Right kidney (tissue), 1 donor: ENCODE measurements at regions not wholly inside any gene's neighbourhood (a gene's known extent, or its start where the extent isn't known, plus 50 kb on each side); places are given as distances from the start of the nearest gene placed in this dataset.

Experiments
- DNase-seq: peaks from one replicate; pipeline ENCODE4 v3.0.0-alpha.2; 2016

DNA sequence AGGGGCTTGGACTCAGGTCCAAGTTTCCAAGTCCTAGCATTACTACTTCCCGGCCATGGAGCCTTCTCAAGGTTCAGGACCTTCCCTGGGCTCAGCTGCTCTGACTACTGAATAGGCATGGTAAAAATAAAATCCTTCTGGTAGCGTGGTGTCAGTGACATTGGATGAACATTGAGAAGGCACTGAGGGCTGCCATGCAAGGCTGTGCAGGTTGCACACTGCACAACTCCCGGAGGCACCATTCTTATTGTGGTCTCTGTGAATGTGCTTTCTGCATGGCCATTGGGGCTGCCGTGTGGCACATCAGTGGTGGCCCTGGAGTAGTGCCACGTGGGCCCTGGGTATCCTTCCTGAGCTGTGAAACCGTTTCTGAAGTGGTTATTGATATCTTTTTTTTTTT lies 250.2 kb upstream of the CIBAR2 start:
- no peak for DNase-seq

DNA sequence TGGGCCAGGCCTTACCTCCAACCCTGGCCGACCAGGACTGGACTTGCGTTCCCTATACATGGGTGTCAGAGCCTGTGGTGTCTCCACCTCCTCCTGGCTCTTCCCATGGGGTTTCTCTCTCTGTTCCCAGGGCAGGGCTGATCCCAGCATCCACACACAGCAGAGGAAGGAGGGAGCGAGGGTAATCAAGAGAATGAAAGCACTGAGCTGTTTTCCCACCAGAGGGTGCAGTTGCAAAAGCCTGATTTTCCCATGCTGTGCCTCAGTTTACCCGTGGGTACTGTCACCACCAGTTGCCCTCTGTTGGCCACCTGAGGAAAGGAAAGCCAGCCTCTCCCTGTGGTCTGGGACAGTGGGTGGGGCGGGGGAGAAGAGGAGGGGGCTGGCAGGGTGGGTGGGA lies 249.7 kb upstream of the GSE1 start:
- no peak for DNase-seq

DNA sequence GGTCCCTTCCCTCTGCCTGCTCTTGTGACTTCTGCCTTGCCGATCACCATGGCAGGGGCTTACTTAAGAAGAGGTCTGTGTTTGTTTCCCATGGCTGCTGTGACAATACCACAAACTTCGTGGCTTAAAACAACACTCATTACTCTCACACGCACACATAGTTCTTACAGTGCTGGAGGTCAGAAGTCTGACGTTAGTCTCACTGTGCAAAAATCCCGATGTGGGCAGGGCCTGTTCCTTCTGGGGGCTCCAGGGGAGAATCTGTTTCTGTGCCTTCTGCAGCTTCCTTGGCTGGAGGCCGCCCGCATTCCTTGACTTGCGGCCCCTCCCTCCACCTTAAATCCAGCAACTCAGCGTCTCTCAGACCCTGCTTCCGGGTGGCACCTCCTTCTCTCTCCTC lies 249.2 kb upstream of the GSE1 start:
- no peak for DNase-seq

DNA sequence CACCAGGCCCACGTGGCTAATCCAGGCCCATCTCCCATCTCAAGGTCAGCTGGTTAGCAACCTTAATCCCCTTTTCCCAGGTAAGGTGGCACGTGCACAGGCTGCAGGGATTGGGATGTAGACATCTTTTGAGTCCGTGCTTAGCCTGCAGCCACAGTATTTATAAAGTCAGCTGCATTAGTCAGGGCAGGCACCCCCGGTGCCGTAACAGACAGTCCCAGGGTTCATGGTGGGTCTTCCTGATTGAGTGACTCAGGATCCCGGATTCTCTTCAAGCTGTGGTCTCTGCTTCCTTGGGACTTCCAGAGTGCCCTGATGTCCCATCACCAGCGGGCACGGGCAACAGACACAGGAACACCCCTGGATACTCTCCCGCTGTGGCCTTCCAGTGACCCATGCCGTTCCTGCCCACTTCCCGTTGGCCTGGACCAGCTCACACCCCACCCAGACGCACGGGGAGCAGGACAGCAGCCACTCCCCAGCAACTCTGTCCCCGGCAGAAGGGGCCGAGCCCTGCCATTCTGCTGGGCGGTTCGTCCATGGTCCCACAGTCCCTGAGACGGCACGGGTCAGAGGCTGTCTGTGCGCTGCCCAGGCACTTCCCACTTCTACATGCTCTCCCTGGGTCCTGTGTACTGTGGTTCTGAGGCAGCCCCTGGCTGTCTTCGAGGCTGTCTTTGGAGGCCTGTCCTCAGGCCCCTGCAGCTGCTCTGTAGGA lies 248.6 kb upstream of the GSE1 start:
- DNase-seq: no peak

DNA sequence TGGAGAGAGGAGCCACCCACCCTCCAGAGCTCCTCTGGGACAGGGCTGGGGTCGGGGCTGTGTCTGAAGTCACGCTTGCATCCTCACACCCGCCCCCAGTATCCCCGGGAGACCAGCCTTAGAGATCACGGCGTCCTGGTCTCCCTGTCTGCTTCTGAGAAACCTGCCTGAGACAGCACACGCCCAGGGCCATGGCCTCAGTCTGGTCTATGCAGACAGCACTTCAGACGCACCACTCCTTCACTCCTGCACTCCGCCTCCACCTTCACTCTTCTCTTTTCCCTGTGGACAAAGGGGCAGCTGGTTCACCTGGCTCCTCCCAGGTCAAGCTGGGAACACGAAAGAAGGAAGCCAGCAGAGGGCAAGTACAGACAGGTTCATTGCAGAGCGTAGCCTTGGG lies 248.0 kb upstream of the GSE1 start:
- DNase-seq: no peak

DNA sequence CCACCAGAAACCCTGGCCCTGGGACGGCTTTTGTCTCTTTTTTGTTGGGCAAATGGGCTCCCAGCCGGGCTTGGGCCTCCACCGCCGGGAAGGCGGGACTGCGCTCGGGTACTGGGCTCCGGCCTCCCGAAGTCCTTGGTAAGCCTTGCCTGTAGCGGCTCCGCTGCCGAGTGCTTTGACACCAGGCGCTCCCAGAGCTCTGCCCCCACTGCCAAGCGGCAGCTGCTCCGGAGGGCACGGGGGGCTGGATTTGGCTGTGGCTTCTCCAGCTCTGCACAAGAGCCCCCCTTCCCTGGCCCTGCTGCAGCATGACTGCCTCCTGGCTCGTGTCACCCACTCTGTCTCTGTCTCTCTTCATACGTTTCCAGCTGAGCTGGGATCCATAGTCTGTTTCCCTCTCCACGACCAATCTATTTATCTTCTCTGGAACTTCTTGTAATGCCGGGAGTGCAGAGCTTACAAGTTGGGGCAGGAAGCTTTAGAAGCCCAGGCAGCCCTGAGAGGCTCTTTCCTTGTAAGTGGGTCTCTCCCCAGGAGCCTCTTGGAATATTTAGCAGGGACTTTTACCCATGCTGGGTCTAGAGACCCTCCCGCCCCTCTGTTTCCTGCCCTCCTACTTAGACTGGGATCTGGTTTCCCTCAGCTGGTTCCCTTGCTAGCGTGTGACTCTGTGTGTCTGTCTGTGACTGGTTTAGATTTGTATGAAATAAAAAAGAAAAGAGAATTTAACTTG lies 246.9 kb upstream of the GSE1 start:
- peak; percentile 52 for DNase-seq

DNA sequence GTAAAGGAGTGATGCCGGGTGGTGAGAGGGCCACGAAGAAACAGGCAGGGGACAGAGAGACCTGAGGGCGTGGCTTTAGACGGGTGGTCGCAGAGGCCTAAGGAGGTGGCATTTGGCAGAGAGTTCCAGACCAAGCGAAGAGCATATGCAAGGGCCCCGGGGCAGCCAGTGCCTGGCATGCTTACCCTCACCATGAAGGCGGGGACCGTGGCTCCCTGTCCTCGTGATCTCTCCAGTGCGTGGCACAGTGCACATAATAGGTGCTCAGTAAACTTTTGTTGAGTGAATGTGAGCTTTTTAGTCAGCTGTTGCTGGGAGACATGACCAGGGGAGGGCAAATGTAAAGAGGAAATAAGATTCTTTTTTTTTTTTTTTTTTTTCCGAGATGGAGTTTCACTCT lies 245.6 kb upstream of the GSE1 start:
- DNase-seq: no peak

DNA sequence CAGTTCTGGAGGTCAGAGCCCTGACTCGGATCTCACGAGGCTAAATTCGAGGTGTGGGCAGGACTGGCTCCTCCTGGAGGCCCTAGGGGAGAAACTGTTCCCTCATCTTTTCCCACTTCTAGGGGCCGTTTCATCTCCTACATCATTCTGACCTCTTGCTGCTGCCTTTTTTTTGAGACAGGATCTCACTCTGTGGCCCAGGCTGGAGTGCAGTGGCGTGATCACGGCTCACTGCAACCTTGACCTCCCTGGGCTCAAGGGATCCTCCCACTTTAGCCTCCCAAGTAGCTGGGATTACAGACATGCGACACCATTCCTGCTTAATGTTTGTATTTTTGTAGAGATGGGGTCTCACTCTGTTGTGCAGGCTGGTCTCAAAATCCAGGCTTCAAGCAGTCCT lies 244.1 kb upstream of the GSE1 start:
- DNase-seq: no peak

DNA sequence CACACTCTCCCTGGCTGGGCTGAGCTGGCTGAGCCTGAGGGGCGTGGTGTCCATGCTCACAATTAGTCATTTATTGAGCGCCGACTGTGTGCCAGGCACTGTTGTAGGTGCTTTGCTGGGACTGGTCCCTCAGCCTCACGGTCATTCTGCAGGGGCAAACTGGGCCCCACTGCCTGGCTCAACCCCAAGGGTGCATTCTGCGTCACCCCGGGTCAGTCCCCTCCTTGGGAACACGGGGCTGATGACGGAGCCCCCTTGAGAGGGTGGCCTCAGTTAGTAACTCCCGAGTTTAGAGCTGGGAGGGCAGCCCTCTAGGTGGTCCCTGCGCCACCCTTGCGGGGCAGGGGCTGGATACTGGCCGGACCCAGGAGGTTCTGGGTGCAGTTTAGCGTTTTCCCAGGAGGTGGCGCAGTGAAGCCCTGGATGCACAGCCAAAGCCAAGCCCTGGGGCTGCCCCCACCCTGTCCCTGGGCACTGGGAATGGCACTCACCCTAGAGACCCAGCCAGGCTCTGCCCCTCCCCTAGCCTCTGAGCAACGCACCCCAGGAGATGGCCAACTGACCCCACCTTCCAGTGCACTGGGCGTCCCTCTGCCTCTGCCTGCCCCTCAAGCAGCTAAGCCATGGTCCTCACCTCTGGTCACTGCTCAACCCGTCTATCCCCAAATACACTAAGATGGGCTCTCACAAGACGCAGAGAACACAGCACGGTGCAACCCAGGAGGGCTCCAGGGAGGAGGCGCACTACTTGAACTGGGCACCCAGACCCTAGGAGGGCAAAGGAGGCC lies 243.2 kb upstream of the GSE1 start:
- no peak for DNase-seq

DNA sequence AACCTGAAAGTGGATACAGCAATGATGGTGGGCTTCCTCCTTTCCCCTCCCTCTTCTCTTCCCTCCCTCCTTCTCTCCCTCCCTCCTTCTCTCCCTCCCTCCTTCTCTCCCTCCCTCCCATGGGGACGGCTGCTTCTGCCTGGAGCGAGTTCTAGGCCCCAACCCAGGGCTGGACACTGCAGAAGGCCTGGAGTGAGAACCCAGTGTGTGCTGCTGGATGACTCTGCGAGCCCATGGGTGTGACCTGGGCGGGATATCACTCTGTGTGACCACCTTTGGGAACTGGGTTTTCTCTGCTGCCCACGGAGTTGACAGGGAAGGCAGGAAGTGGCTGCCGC lies 242.6 kb upstream of the GSE1 start:
- no peak for DNase-seq

DNA sequence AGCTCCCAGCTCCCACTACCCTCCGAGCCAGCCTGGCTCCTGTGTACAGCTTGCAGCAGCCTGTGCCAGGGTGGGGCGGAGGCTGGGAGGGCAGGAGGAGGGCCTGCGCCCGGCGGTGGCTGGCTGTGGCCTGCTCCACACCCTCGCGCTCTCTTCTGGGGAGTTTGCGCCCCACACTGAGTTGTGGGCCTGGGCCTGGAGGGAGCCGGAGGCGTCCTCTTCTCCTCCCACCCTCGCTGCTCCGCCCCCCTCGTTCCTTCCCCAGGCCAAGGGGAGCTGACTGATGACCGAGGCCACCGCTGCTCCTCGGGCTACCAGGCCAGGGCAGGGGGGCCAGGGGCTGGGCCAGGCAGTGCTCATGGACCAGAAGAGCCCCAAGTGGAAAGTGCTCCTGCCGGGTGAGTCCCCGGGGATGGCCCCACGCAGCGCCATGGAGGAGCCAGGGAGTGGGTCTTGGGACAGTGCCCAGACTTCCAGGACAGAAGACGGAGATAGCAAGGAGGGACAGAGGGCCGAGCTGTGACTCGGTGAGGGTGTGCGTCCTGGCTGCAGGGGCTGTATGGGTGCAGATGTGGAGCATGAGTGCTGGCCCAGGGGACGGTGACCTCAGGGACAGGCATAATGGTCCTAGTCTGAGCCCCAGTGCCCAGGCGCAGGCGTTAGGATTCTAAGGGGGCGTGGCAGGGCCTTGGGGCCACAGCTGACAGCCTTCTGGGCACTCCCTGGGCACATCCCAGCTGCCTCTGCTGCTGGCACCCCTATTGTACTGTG lies 242.1 kb upstream of the GSE1 start:
- no peak for DNase-seq

DNA sequence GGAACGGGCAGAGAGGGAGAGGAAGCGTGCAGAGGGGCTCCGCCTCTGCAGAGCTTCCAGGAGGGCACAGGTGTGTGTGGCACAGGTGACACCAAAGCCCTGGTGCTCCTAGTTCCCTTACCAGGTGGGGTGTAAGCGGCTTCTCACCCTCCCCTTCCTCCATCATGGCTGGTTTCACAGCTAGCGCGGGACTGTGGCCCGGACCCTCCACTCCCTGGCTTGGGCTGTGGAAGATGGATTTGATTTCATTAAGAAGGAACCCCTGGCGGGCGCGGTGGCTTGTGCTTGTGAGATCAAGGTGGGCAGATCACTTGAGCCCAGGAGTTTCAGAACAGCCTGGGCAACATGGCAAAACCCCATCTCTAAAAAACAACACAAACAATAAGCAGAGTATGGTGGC lies 241.2 kb upstream of the GSE1 start:
- DNase-seq: no peak

DNA sequence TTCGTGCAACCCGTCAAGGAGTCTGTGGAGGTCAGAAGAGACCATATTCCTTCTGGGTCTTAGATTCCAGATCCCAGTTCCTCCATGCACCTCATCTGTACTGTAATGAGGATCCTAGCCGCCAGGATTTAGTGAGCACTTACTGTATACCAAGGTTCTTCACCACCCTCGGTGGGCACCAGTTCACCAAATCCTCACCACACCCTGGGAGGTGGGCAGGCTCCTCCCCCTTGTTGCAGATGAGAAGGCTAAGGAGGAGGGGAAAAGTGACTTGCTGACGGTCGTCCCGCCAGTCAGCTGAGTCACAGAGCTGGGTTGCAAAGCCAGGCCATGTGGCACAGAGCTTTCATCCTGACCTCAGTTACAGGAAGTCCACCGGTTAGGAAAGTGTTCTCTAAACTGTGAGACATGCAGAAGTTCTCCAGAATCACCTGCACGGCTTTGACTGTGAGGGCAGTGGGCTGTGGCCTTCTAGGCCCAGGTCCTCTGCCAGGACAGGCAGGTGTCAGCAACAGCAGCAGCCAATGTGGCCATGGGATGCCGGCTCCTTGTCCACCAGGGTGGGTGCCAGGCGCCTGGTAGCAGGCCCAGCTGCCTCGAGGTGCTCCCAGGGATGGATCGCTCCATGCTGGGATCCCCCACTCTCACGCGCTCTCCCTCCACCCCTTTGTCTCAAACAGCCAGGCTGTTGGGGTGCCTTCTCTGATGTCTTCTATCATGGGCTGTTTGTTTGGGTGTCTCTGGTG lies 240.3 kb upstream of the GSE1 start:
- DNase-seq: no peak

DNA sequence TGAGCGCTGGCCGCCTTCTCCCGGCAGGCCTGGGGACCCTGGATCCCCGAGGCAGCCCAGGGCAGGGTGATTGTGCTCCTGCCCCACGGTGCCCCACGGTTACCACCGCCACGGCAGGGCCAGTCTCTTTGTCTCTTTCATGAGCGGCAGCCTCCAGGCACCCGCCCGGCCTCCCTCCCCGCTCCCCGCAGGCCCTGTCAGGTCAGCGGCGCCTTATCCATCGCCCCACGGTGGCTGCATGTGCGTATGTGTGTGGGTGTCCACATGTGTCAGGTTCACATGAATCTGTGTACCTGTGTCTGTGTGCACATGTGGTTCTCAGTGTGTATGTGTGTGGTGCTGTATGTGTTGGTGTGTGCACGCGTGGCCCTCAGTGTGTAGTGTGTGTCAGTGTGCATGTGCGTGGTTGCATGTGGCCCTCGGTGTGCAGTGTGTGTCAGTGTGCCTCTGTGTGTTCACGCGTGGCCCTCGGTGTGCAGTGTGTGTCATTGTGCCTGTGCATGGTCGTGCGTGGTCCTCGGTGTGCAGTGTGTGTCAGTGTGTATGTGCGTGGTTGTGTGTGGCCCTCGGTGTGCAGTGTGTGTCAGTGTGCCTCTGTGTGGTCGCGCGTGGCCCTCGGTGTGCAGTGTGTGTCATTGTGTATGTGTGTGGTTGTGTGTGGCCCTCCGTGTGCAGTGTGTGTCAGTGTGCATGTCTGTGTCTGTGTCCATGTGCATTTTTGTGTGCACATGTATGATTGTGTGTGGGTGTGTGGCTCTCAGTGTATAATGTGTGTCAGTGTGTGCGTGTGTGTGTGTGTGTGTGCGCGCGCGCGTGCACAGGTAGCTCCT lies 239.2 kb upstream of the GSE1 start:
- DNase-seq: no peak

DNA sequence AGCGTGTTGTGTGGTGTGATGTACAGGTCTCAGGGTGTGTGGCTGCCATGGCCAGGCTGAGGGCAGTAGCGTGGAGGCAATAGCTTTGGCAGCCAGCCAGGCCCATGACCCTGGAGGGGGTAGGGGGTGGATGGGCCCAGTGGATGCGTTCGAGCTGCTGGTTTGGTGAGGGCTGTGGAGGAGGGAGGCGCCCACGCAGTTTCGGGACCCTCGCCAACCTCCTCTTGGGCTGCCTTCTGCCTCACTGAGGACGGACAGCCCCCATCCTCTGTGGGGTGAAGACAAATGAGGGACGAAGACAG lies 238.6 kb upstream of the GSE1 start:
- no peak for DNase-seq

DNA sequence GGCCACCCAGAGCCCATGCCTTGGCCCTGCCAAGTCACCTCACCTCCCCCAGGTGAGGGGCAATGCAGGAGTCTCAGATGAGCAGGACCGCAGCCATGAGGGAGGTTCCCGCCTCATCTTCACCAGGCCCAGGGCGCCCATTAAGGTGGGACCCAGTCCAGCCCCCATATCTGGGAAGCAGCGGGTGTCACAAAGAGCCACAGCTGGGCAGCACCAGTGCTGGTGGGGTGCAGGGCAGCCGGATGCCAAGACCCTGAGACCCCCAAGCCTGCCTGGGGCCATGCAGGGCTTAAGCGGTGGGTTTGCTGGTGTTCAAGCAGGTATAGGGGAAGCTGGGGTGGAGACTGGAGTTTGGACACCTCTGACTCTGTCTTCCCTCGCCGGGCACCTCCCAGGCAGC lies 237.8 kb upstream of the GSE1 start:
- no peak for DNase-seq

DNA sequence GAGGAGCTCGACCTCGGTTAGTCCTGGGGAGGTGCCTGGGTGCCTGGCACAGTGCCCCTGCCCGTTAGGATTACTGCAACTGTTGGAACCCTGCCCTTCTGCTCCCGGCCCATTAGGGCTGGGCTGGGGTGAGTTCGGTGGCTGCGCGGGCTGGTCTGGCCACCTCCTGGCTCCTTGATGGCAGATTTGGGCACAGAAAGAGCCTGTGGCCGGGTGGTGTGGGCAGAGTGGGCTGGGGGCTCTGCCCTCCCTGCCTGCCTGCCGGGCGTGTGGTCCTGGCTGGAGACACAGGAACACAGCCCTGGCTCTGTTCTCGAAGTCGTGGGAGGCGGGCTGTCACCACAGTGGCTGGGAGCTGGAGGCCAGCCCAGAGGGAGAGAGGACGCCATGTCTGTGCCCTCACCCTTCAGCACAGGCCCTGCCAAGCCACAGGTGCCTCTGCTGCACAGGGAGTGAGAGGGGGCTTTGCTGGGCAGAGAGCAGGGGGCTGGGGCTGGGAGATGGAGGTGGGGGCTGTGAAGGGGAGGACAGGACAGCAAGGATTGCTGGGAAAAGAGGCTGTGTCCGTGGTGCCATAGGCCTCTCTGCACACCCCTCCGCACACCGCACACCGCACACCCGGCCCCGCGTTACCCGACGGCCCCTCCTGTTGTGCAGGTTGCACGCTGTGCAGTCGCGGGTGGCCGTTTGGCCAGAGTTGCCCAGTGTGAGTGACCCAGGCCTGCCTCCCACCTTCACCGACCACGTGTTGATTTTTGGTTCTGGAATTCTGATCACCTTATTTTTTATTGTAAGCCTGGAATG lies 236.6 kb upstream of the GSE1 start:
- DNase-seq: no peak

DNA sequence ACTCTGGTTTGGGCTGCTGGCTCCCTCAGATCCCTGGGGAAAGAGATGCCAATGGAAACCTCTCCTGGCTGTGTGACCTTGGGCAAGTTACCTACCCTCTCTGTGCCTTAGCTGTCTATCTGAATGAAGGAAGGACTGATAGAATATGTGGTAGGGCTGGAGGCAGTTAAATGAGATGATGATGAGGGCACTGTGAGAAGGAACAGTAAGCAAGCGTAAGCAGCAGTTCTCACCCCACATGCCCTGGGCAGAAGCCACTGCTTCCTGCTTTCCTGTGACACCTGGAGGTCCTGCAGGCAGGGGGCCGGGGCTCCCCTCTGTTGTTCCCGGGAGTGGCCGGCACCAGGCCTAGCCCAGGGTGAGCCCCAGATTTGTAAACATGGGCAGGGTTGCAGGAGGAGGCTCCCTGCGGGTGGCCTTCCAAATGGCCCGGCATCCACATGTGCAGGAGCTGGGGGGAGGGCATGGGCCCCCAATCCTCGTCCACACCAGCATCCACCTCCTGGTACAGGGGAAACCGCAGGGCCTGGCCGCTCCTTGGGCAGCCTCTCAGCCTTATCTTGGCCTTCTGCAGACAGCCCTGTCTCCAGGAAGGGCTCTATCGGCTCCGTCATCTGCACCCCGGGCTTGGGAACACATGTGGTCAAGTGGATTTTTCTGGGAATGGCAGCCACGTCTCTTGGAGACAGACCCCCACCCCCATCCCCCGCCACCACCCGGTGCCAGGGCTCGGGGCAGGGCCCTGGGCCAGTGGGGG lies 235.6 kb upstream of the GSE1 start:
- DNase-seq: no peak

DNA sequence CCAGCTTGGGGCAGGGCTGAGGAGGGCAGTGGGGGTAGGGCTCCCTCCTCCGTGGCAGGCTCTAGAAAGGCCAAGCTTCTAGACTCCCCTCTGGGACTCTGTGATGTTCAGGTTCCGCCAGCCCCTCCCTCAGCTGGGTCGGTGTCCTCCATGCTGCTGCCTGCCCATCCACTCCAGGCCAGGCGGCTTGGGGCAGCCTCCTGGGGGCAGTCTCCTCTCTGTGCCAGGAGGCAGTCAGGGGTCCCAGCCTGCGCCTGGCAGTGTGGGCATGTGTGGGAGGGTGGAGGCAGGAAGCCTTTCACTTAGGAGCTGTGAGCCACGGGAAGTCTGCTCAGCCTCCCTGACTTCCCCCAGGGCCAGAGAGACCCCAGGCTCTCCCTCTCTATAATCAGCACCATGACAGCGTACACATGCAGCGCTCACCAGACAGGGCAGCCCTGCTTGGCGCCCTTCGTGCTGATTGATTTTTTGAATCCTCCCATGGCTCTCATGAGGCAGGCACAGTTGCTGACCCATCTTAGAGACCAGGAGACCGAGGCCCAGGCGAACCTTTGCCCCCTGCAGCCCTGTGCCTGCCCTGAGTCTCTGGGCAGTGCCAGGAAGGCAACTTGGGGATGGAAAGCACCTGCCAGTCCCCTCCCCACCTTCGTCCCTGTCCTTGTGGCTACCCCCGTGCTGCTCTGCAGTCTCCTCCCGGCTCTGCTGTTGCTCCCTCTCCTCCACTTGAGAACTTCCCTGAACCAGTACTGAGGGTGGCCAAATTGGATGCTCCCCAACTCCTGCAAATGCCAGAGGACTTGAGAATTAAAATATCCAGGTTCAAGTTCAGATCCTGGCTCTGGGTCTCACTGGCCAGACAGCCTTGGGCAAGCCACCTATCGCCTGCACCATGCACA lies 234.7 kb upstream of the GSE1 start:
- no peak for DNase-seq
